ENCODE measurements at regions not wholly inside any gene's neighbourhood (a gene's known extent, or its start where the extent isn't known, plus 50 kb on each side); places are given as distances from the start of the nearest gene placed in this dataset.

- DNase-seq (no peak), ATAC-seq (no peak)
- intact Hi-C loops (cut with DNase I): no loop called here
These were observed 93.4 kb upstream of the SLITRK1 start for GRCh38 chr13:83975655-83976165.

- DNase-seq (no peak), ATAC-seq (no peak)
- intact Hi-C loops (cut with DNase I): no loop called here
These were observed 76.3 kb upstream of the SLITRK1 start for GRCh38 chr13:83958531-83958930.

- no peak for DNase-seq
- intact Hi-C loops (cut with DNase I): no loop called here
- no peak for ATAC-seq
These were observed 72.7 kb upstream of the SLITRK1 start for GRCh38 chr13:83955011-83955410.

GRCh38 chr13:83953916-83954315, 71.6 kb upstream of the SLITRK1 start:
- no peak for ATAC-seq
- intact Hi-C loops (cut with DNase I): no loop called here
- no peak for DNase-seq

DNA sequence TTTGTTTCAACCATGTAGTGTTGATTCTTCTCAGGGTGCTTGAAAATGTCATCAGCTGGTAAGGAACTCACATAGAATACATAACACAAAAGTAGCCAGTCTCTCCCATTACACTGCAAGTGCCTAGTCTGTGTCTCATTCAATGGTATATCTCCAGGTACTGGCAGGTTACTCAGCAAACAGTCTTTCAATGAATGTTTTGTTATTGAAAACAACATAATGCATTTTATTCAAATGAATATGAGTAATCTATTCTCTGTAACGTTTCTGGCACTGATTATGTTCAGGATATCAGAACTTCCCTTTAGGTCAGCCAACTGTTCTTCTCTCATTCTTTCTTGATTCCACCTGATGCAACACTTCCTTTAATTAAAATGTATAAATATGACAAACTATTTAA, 68.0 kb upstream of the SLITRK1 start:
- intact Hi-C loops (cut with DNase I): no loop called here
- no peak for DNase-seq
- ATAC-seq: no peak

DNA sequence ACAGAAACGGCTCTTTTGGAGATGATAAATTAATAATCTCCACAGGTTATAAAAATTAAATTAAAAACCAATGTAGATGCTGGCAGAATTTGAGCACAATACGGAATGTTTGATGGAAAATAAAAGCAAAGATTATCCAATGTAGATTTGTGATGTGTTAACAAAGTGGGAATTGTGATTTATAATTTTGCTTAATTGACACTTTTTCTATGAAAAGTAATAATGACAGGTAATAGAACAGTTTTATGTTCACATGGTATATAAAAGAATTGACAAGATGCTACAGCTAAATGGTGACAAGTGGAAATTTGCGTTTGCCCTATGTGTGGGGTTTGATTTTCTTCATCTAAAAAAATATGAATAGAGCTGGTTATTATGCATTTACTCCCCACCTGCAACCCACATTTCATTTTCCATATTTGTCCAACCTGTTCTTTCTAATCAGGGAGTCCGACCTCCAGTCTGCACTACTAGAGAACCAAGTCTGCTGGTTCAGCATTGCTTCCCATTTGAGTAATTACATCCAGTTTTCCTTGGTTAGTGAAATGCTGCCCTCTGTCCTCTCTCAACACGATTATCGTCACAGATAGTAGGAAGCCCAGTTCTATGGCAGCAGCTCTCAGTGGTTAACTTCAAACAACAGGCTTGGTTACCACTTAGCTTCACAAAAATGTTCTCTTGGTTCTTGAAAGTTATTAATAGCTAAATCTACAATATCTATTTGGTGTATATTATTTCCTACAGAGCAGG, 61.4 kb upstream of the SLITRK1 start:
- ATAC-seq (no peak), DNase-seq (no peak)
- intact Hi-C loops (cut with DNase I): no loop called here

GRCh38 chr13:83941701-83942335, 59.5 kb upstream of the SLITRK1 start:
- DNase-seq (no peak), ATAC-seq (no peak)
- intact Hi-C loops (cut with DNase I): no loop called here

DNA sequence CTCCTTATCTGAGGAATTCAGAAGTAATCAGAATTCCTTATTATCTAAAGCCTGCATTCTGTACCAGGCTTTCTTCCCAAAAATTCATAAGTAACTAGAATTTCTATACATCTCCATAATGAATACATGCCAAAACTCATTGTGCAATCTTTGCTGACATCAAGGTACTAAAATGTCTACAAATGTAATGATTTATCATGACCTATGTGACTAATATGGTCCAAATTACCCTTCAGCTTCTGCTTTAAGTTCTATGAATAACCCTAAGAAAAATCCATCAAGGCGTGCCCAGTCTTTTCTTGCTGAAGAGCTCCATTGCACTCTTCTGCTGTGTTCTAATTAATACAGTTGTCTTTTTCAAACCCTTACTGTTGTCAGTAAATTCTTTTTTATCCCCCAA, 58.5 kb upstream of the SLITRK1 start:
- no peak for DNase-seq
- ATAC-seq: no peak
- intact Hi-C loops (cut with DNase I): no loop called here

DNA sequence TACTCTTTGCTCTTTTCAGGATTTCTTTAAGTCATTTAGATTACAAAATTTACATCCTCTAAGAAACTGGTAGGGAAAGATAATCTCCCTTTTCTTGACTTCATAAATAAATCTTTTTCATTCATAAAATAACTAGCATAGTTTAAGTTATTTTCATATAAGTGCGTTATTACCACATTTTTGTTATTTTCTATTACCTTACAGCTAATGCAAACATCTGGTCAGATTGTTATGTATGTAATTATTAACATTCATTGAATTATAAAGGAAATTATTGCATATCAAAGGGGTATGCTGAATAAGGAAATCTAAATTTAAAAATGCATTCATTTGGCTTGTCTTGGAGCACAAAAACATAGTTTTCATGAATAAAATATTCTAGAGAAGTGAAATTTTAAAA, 55.3 kb upstream of the SLITRK1 start:
- ATAC-seq: no peak
- no peak for DNase-seq
- intact Hi-C loops (cut with DNase I): no loop called here

GRCh38 chr13:83935566-83935965, 53.3 kb upstream of the SLITRK1 start:
- intact Hi-C loops (cut with DNase I): no loop called here
- no peak for DNase-seq
- no peak for ATAC-seq
